K562 (cell line): ENCODE measurements at regions not wholly inside any gene's neighbourhood (a gene's known extent, or its start where the extent isn't known, plus 50 kb on each side); places are given as distances from the start of the nearest gene placed in this dataset.

Experiments
- AFF4 ChIP-seq: sonication (generic); formaldehyde crosslinking; IDR thresholded peaks from 2 replicates; pipeline ENCODE4 v1.8.0; 2023; ENCODE audit warnings: mild to moderate bottlenecking, missing genetic modification reagents
- BRD9 ChIP-seq: fragments of 450-650 bp; IDR thresholded peaks from 2 replicates; pipeline ENCODE4 v1.6.1; 2018; ENCODE audit warnings: low read depth; ENCODE audit not compliant: partially characterized antibody
- CREM ChIP-seq: IDR thresholded peaks from 2 replicates; pipeline ENCODE4 v1.6.1; 2014; ENCODE audit warnings: antibody characterized with exemption, low read depth
- HEY1 ChIP-seq: fragments of 250-450 bp; sonication (Bioruptor Pico); IDR thresholded peaks from 2 replicates; pipeline ENCODE4 v1.5.0; 2020; ENCODE audit warnings: mild to moderate bottlenecking, moderate library complexity, borderline replicate concordance
- HMGN3 ChIP-seq: IDR thresholded peaks from 2 replicates; pipeline ENCODE4 v1.6.1; 2011; ENCODE audit warnings: borderline replicate concordance, low read depth, mild to moderate bottlenecking, mixed read lengths, low read length; ENCODE audit not compliant: insufficient read length; ENCODE audit errors: extremely low read depth
- IFI16 ChIP-seq: fragments of 250-450 bp; sonication (Bioruptor Pico); IDR thresholded peaks from 2 replicates; pipeline ENCODE4 v2.1.2; 2022; ENCODE audit warnings: mild to moderate bottlenecking, inconsistent platforms
- ILF3 ChIP-seq: fragments of 450-650 bp; IDR thresholded peaks from 2 replicates; pipeline ENCODE4 v1.6.1; 2018; ENCODE audit warnings: antibody characterized with exemption, mild to moderate bottlenecking, moderate library complexity, borderline replicate concordance
- KDM1A ChIP-seq, 2 experiments: fragments of 450-650 bp; IDR thresholded peaks; 2 replicates each; pipeline ENCODE4 v1.6.1; 2016; ENCODE audit warnings: mild to moderate bottlenecking in 2 of 2
- NFATC3 ChIP-seq: fragments of 450-650 bp; IDR thresholded peaks from 2 replicates; pipeline ENCODE4 v1.6.1; 2017; ENCODE audit warnings: mild to moderate bottlenecking
- NFRKB ChIP-seq: fragments of 450-650 bp; IDR thresholded peaks from 2 replicates; pipeline ENCODE4 v1.6.1; 2016; ENCODE audit warnings: low read depth
- PCBP1 ChIP-seq: fragments of 200-400 bp; formaldehyde crosslinking; IDR thresholded peaks from 2 replicates; pipeline ENCODE4 v1.6.1; 2018; ENCODE audit warnings: mild to moderate bottlenecking, low read depth, low read length; ENCODE audit not compliant: poor library complexity, severe bottlenecking
- PML ChIP-seq: IDR thresholded peaks from 2 replicates; pipeline ENCODE4 v1.6.1; 2012; ENCODE audit warnings: low read length, inconsistent platforms
- POLR2H ChIP-seq: IDR thresholded peaks from 2 replicates; pipeline ENCODE4 v1.6.1; 2016; ENCODE audit warnings: missing genetic modification characterization, low read depth, mild to moderate bottlenecking, control low read depth, missing compliant biosample characterization, moderate library complexity
- RBBP5 ChIP-seq: fragments of 200-600 bp; sonication (generic); IDR thresholded peaks from 2 replicates; pipeline ENCODE4 v1.6.1; 2012; ENCODE audit warnings: borderline replicate concordance, mild to moderate bottlenecking, low read length, control low read depth, inconsistent platforms; ENCODE audit not compliant: insufficient read depth, poor library complexity, severe bottlenecking
- RBM22 ChIP-seq: fragments of 200-400 bp; formaldehyde crosslinking; IDR thresholded peaks from 2 replicates; pipeline ENCODE4 v1.6.1; 2018; ENCODE audit warnings: low read length, low read depth; ENCODE audit not compliant: poor library complexity, severe bottlenecking
- SAFB ChIP-seq: fragments of 200-400 bp; formaldehyde crosslinking; IDR thresholded peaks from 2 replicates; pipeline ENCODE4 v1.6.1; 2017; ENCODE audit warnings: low read depth, low read length, borderline replicate concordance
- SMARCB1 ChIP-seq: IDR thresholded peaks from 2 replicates; pipeline ENCODE4 v1.6.1; 2011; ENCODE audit warnings: improper control_type of control experiment, low read depth; ENCODE audit not compliant: insufficient read length
- STAT5A ChIP-seq: IDR thresholded peaks from 2 replicates; pipeline ENCODE4 v1.6.1; 2012; ENCODE audit warnings: low read length, inconsistent platforms, borderline replicate concordance
- U2AF1 ChIP-seq: fragments of 200-400 bp; formaldehyde crosslinking; optimal IDR thresholded peaks from 2 replicates; pipeline ENCODE3; 2017; ENCODE audit warnings: mild to moderate bottlenecking, low read depth, low read length, moderate library complexity
- VEZF1 ChIP-seq: fragments of 200-800 bp; sonication (Bioruptor generic); IDR thresholded peaks from 2 replicates; pipeline ENCODE4 v1.6.1; 2017; ENCODE audit warnings: missing genetic modification characterization, missing compliant biosample characterization
- ZBTB9 ChIP-seq: fragments of 450-650 bp; formaldehyde crosslinking; IDR thresholded peaks from 2 replicates; pipeline ENCODE4 v1.4.0; 2020; ENCODE audit warnings: mild to moderate bottlenecking, moderate library complexity
- ZNF589 ChIP-seq: fragments of 200-800 bp; sonication (Bioruptor generic); IDR thresholded peaks from 2 replicates; pipeline ENCODE4 v1.6.1; 2016; ENCODE audit warnings: low read depth, missing genetic modification characterization, missing compliant biosample characterization
- ZSCAN29 ChIP-seq: fragments of 450-650 bp; IDR thresholded peaks from 2 replicates; pipeline ENCODE4 v1.6.1; 2017

- TF ChIP-seq NFATC3 (no peak), AFF4 (CRISPR knock-in tag) (no peak), NFRKB (no peak), IFI16 (no peak), RBBP5 (no peak), CREM (no peak), RBM22 (no peak), HEY1 (CRISPR knock-in tag) (no peak), ZNF589 (CRISPR knock-in tag) (no peak), ZBTB9 (CRISPR knock-in tag) (no peak), ILF3 (no peak), BRD9 (no peak), VEZF1 (CRISPR knock-in tag) (peak; percentile 54), SMARCB1 (no peak), PML (peak; percentile 68), SAFB (no peak), PCBP1 (no peak), POLR2H (tag) (no peak), HMGN3 (no peak), KDM1A (IDR thresholded peaks at IDR 0.05) (0 out of 4 replicates have a peak, but pooled peaks of 1 of the 2 experiments have one; percentile 5), U2AF1 (no peak), ZSCAN29 (no peak), STAT5A (no peak)
Measured at GRCh38 chr7:67453580-67454380, 457.1 kb downstream of the TYW1 start (continued).
